H1 (cell line): ENCODE measurements at regions not wholly inside any gene's neighbourhood (a gene's known extent, or its start where the extent isn't known, plus 50 kb on each side); places are given as distances from the start of the nearest gene placed in this dataset.

ENCODE experiments used
- CHD2 ChIP-seq: IDR thresholded peaks from 2 replicates; pipeline ENCODE4 v1.6.1; 2012; ENCODE audit warnings: low read length, improper control_type of control experiment
- CHD7 ChIP-seq: fragments of 300-600 bp; sonication (generic); IDR thresholded peaks from 2 replicates; pipeline ENCODE4 v1.7.1; 2012; ENCODE audit warnings: low read length, moderate library complexity, mild to moderate bottlenecking, inconsistent platforms; ENCODE audit not compliant: insufficient replicate concordance
- EGR1 ChIP-seq: IDR thresholded peaks from 2 replicates; pipeline ENCODE4 v1.6.1; 2011; ENCODE audit warnings: low read depth, low read length, borderline replicate concordance
- PHF8 ChIP-seq: fragments of 200-600 bp; sonication (generic); conservative IDR thresholded peaks from 2 replicates; pipeline ENCODE4 v1.7.1; 2012; ENCODE audit warnings: low read depth, mild to moderate bottlenecking, inconsistent platforms, low read length, moderate library complexity
- POU5F1 ChIP-seq: IDR thresholded peaks from 2 replicates; pipeline ENCODE4 v1.6.1; 2011; ENCODE audit warnings: low read depth, mild to moderate bottlenecking, low read length, moderate library complexity
- SIRT6 ChIP-seq: IDR thresholded peaks from one replicate; pipeline ENCODE4 v1.7.1; 2012; ENCODE audit warnings: low read length, inconsistent platforms
- SP1 ChIP-seq: IDR thresholded peaks from 2 replicates; pipeline ENCODE4 v1.6.1; 2011; ENCODE audit warnings: low read depth, low read length
- SP2 ChIP-seq: IDR thresholded peaks from 2 replicates; pipeline ENCODE4 v1.6.1; 2012; ENCODE audit warnings: mild to moderate bottlenecking, low read length, inconsistent platforms
- SUZ12 ChIP-seq: fragments of 200-600 bp; sonication (generic); IDR thresholded peaks from 2 replicates; pipeline ENCODE4 v1.6.1; 2012; ENCODE audit warnings: mild to moderate bottlenecking, inconsistent platforms, low read length, moderate library complexity, mixed read lengths
- TBP ChIP-seq: IDR thresholded peaks from 2 replicates; pipeline ENCODE4 v1.6.1; 2011; ENCODE audit warnings: low read depth, low read length, improper control_type of control experiment
- YY1 ChIP-seq: IDR thresholded peaks from 2 replicates; pipeline ENCODE4 v1.6.1; 2011; ENCODE audit warnings: low read depth, mild to moderate bottlenecking, low read length

GRCh38 chr15:27676647-27677046, 422.5 kb downstream of the OCA2 start (continued):
- TF ChIP-seq CHD7, result no peak
- TF ChIP-seq EGR1, result no peak
- TF ChIP-seq POU5F1, result no peak
- no peak for TF ChIP-seq SP1
- no peak for TF ChIP-seq PHF8
- no peak for TF ChIP-seq SUZ12
- TF ChIP-seq YY1, result no peak
- TF ChIP-seq SIRT6, result no peak
- TF ChIP-seq TBP, result no peak
- TF ChIP-seq CHD2, result no peak
- no peak for TF ChIP-seq SP2
